PC-3 (cell line): ENCODE measurements at regions not wholly inside any gene's neighbourhood (a gene's known extent, or its start where the extent isn't known, plus 50 kb on each side); places are given as distances from the start of the nearest gene placed in this dataset.

ENCODE experiments used
- ATAC-seq: fragments of 200-7000 bp; cut with Tn5 transposase; 2 replicates; pipeline ENCODE4 v1.9.1; 2020; ENCODE audit warnings: mild to moderate bottlenecking, moderate library complexity
- BruUV-seq: library from RNA; stranded (reverse); fragments of 400-500 nt; replicated peaks from 2 replicates; lab custom pipeline; 2021; lab: Mats Ljungman, UMichigan
- CTCF ChIA-PET: fragments of 300-600 bp; sonication (Branson Sonifier 250); formaldehyde crosslinking; loops from one replicate; lab custom pipeline; 2022; ENCODE audit warnings: antibody characterized with exemption; lab: Charles Lee
- POLR2A ChIA-PET: fragments of 300-600 bp; sonication (Branson Sonifier 250); formaldehyde crosslinking; loops from one replicate; lab custom pipeline; 2022; ENCODE audit warnings: antibody characterized with exemption; ENCODE audit not compliant: unreplicated experiment; lab: Charles Lee
- DNase-seq: peaks from one replicate; pipeline ENCODE4 v3.0.0-alpha.2; 2015
- H2AFZ ChIP-seq: fragments of 300-600 bp; sonication (generic); 2 replicates; pipeline ENCODE4 v1.6.0; 2016; ENCODE audit warnings: antibody characterized with exemption, low read length
- H3F3A ChIP-seq: fragments of 300-600 bp; sonication (generic); one replicate; pipeline ENCODE4 v1.6.0; 2017; ENCODE audit warnings: antibody characterized with exemption, low read length, control low read depth, mild to moderate bottlenecking; ENCODE audit not compliant: unreplicated experiment
- H3K27ac ChIP-seq: fragments of 300-600 bp; sonication (generic); 2 replicates; pipeline ENCODE4 v1.5.1; 2016; ENCODE audit warnings: mild to moderate bottlenecking, low read length
- H3K27me3 ChIP-seq: fragments of 300-600 bp; sonication (generic); 2 replicates; pipeline ENCODE4 v1.6.1; 2016; ENCODE audit warnings: low read length, mixed read lengths
- H3K36me3 ChIP-seq: fragments of 300-600 bp; sonication (generic); 2 replicates; pipeline ENCODE4 v1.6.1; 2016; ENCODE audit warnings: low read depth, mixed run types, low read length, mixed read lengths
- H3K4me1 ChIP-seq: fragments of 300-600 bp; sonication (generic); 2 replicates; pipeline ENCODE4 v1.5.1; 2016; ENCODE audit warnings: low read length; ENCODE audit not compliant: insufficient read depth
- H3K4me2 ChIP-seq: fragments of 300-600 bp; sonication (generic); 2 replicates; pipeline ENCODE4 v1.6.0; 2016; ENCODE audit warnings: low read length
- H3K4me3 ChIP-seq: fragments of 300-600 bp; sonication (generic); 2 replicates; pipeline ENCODE4 v1.5.1; 2016; ENCODE audit warnings: mild to moderate bottlenecking, low read length, mixed read lengths
- H3K79me2 ChIP-seq: fragments of 300-600 bp; sonication (generic); 2 replicates; pipeline ENCODE4 v1.6.1; 2017; ENCODE audit warnings: low read length, mixed read lengths
- H3K9ac ChIP-seq: fragments of 300-600 bp; sonication (generic); 2 replicates; pipeline ENCODE4 v1.6.0; 2016; ENCODE audit warnings: mild to moderate bottlenecking, low read length
- H3K9me2 ChIP-seq: fragments of 300-600 bp; sonication (generic); replicated peaks from 2 replicates; pipeline ENCODE4 v1.6.1; 2016; ENCODE audit warnings: mixed run types, low read length, mixed read lengths
- H3K9me3 ChIP-seq: fragments of 300-600 bp; sonication (generic); 2 replicates; pipeline ENCODE4 v1.6.1; 2016; ENCODE audit warnings: low read length, mixed read lengths
- H4K20me1 ChIP-seq: fragments of 300-600 bp; sonication (generic); 2 replicates; pipeline ENCODE4 v1.6.1; 2016; ENCODE audit warnings: low read length, mixed read lengths
- CTCF ChIP-seq: fragments of 300-600 bp; sonication (generic); conservative IDR thresholded peaks from 2 replicates; pipeline ENCODE4 v1.5.1; 2017; ENCODE audit warnings: antibody characterized with exemption, low read depth, mild to moderate bottlenecking, low read length
- EZH2 ChIP-seq: fragments of 300-600 bp; sonication (generic); IDR thresholded peaks from one replicate; pipeline ENCODE4 v1.6.1; 2017; ENCODE audit warnings: antibody characterized with exemption, mild to moderate bottlenecking, low read length; ENCODE audit not compliant: unreplicated experiment
- EZH2phosphoT487 ChIP-seq: fragments of 300-600 bp; sonication (generic); IDR thresholded peaks from 2 replicates; pipeline ENCODE4 v1.6.1; 2018; ENCODE audit warnings: mild to moderate bottlenecking, antibody characterized with exemption, low read length, borderline replicate concordance
- intact Hi-C: fragments of 100-400 bp; cut with micrococcal nuclease; formaldehyde crosslinking; loops from 2 replicates; pipeline ENCODE4 v1.9.0; 2023

GRCh38 chr14:84965279-84965678 lies 564.7 kb upstream of the FLRT2 start:
- Histone ChIP-seq H3K9me3 (peaks cover 5% of the 10 kb centered on the region; the same call in 1 of the 2 replicates), H3K36me3 (no peaks in the 10 kb centered on the region), H3K79me2 (no peaks in the 10 kb centered on the region), H3K4me3 (no peak overlapping the region), H3K4me1 (no peaks in the 10 kb centered on the region), H3K27me3 (no peaks in the 10 kb centered on the region), H3F3A (no peaks in the 10 kb centered on the region), H3K9ac (no peak overlapping the region), H3K27ac (no peak overlapping the region), H3K4me2 (no peak overlapping the region), H4K20me1 (no peaks in the 10 kb centered on the region), H2AFZ (no peak overlapping the region), H3K9me2 (no peaks in the 10 kb centered on the region)
- DNase-seq (no peak), ATAC-seq (no peak)
- intact Hi-C loops = no loop called here
- CTCF ChIA-PET = no interaction called here
- TF ChIP-seq EZH2 (no peak), EZH2phosphoT487 (no peak), CTCF (no peak)
- BruUV-seq = no TSS peak
- POLR2A ChIA-PET = no interaction called here

- no peaks in the 10 kb centered on the region for H3K79me2 ChIP-seq
- no peak overlapping the region for H3K9ac ChIP-seq
- POLR2A ChIA-PET = no interaction called here
- H3K4me3 ChIP-seq = no peak overlapping the region
- H3K27ac ChIP-seq = no peak overlapping the region
- H3K9me2 ChIP-seq = no peaks in the 10 kb centered on the region
- H4K20me1 ChIP-seq = no peaks in the 10 kb centered on the region
- peaks cover 11% of the 10 kb centered on the region; the same call in 1 of the 2 replicates for H3K9me3 ChIP-seq
- CTCF ChIA-PET = no interaction called here
- TF ChIP-seq EZH2 (no peak), CTCF (no peak), EZH2phosphoT487 (no peak)
- intact Hi-C loops = no loop called here
- BruUV-seq = no TSS peak
- no peaks in the 10 kb centered on the region for H3K4me1 ChIP-seq
- ATAC-seq = no peak
- H3K4me2 ChIP-seq = no peak overlapping the region
- H3K36me3 ChIP-seq = no peaks in the 10 kb centered on the region
- no peak overlapping the region for H2AFZ ChIP-seq
- no peaks in the 10 kb centered on the region for H3K27me3 ChIP-seq
- peak; percentile 34 for DNase-seq
- H3F3A ChIP-seq = no peaks in the 10 kb centered on the region
Observed at GRCh38 chr14:84969501-84969900, 560.4 kb upstream of the FLRT2 start.

GRCh38 chr14:84975241-84975902 lies 554.6 kb upstream of the FLRT2 start:
- H3K79me2 ChIP-seq = no peaks in the 10 kb centered on the region
- H3F3A ChIP-seq = no peaks in the 10 kb centered on the region
- no peak overlapping the region for H3K9ac ChIP-seq
- ChIA-PET CTCF (interaction anchor here (0.6 kb wide), 1 partner anchor 36 kb away, joined by 5 read pairs; no protein-coding TSS in a partner anchor), POLR2A (no interaction called here)
- H3K9me2 ChIP-seq = no peaks in the 10 kb centered on the region
- no peak overlapping the region for H2AFZ ChIP-seq
- intact Hi-C loops = no loop called here
- ATAC-seq (no peak), DNase-seq (no peak)
- H3K4me2 ChIP-seq = no peak overlapping the region
- H3K27ac ChIP-seq = no peak overlapping the region
- no peak overlapping the region for H3K4me3 ChIP-seq
- no peaks in the 10 kb centered on the region for H3K4me1 ChIP-seq
- no peaks in the 10 kb centered on the region for H4K20me1 ChIP-seq
- H3K9me3 ChIP-seq = 0 out of 2 replicates have a peak, but pooled peaks cover 6% of the 10 kb centered on the region
- H3K36me3 ChIP-seq = no peaks in the 10 kb centered on the region
- H3K27me3 ChIP-seq = no peaks in the 10 kb centered on the region
- no TSS peak for BruUV-seq
- no peak for TF ChIP-seq EZH2phosphoT487
- TF ChIP-seq EZH2 = no peak
- no peak for TF ChIP-seq CTCF
